GM18867 (cell line): ENCODE measurements at regions not wholly inside any gene's neighbourhood (a gene's known extent, or its start where the extent isn't known, plus 50 kb on each side); places are given as distances from the start of the nearest gene placed in this dataset.
"Not testable (repeated sequence)": the region's sequence is repeated elsewhere in the genome, so short reads cannot be mapped to it uniquely, and the experiment has no call there.

Experiments used
- ATAC-seq: cut with Tn5 transposase; IDR thresholded peaks from one replicate; pipeline ENCODE4 v1.9.1; 2021; ENCODE audit warnings: mild to moderate bottlenecking, moderate library complexity; ENCODE audit not compliant: unreplicated experiment

DNA sequence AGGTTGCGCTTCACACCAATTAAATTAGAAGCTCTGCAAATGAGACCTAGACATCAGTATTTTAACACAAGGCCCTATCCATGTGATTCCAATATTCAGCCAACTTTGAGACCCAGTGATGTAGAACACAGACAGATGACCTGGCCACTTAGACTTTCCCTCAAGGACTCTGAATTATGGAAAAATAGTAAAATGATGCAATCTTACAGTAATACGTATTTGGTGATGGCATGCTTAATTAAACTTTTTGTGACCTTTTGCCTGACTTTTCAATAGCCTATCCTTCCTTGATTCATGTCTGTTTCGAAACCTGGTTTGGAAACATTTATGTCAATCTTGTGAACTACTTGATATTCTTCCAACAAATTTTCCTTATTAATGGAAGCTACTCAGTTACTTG is 521.2 kb downstream of the KCNA4 start:
- ATAC-seq = no peak

DNA sequence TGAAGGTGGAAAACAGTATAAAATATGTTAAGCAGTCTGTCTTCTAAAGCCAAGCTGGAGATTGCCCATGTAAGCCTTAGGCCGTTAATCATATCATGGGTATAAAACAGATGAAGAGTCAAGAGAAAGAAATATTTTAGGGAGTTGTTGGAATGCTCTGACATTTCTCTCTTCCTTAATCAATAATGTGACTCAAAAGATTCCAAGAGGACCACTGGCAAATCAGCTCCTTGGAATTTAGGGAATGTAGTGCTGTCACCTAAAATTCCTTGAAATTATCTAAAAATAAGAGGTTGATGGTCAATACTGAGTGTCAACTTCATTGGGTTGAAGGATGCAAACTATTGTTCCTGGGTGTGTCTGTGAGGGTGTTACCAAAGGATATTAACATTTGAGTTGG is 525.9 kb downstream of the KCNA4 start:
- ATAC-seq = no peak

DNA sequence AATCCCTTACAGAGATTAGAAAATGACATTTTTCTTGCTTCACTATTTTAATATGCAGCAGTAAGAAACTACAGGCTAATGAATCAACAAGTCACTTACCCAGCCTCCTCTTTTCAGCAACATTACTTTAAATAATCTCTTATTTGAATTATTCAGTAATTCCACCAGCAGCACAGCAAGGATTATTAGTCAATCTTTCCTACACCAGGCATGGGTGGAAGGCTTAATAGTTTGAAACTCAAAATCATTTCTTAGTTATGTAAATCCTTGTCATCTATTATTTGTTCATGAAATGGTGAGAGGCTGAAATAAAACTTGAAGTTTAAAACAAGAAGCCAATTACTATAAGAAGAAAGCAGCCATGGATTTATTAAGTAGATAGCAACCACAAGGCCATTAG is 530.5 kb downstream of the KCNA4 start:
- no peak for ATAC-seq

DNA sequence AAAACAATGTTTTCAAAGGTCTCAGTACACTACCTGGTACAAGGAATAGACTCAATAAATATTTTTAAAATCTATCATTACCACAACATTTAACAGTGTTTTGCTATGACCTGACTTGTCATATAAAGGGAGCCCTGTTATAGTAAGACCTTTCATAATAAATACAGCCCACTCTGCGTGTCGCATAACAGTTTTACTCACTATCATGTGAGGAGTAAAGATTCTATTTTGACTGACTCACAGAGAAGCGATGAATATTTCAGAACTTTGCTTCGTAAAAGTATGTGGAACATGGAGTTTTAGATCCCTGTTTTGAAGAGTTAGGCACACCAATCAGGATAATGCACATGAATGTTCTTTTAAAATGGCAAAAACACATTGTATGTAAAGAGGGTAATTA is 531.2 kb downstream of the KCNA4 start:
- no peak for ATAC-seq

DNA sequence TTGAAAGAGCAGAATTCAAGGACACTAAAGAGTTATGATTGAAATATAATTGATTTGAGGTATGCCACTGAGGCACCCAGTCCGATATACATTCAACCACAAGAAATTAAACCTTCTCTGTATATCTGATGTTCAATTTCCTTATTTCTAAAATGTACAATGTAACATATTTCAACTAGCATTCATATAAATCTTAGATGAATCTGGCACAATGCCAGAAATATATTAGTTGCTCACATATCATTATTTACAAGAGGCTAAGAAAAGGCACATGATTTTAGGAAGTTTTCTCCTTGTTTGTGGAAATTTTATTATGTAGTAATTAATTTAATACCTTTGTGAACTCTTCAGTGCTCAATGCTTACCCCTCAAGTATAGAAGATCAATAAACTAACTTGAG is 532.3 kb downstream of the KCNA4 start:
- no peak for ATAC-seq

DNA sequence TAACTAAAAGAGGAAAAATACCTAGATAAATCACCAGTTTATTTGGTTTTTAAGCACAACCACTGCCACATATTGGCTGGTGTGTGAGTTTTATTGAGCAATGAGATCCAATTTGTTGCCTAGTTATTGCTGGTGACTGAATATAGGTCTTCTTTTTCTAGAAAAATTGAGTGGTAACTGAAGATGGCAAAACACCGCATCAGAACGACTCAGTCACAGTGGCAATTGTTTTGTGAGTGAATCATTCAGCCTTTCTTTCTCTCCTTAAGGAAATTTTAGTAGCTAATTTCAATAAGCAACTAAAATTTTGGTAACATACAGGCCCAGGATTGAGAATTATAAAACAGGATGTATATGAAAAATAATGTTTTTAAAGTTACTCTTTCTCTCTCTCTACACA is 533.0 kb downstream of the KCNA4 start:
- no peak for ATAC-seq

DNA sequence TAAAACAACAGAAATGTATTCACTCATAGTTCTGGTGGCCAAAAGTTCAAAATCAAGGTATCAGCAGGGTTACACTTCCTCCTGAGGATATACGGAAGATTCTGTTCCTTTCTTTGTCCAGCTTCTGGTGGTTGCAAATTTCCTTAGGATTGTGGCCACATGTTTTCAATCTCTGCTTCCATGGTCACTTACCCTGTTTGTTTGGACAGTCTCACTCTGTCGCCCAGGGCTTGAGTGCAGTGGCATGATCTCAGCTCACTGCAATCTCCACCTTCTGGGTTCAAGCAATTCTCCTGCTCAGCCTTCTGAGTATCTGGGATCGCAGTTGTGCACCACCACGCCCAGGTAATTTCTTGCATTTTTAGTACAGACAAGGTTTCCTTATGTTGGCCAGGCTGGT is 534.3 kb downstream of the KCNA4 start:
- ATAC-seq = no peak

DNA sequence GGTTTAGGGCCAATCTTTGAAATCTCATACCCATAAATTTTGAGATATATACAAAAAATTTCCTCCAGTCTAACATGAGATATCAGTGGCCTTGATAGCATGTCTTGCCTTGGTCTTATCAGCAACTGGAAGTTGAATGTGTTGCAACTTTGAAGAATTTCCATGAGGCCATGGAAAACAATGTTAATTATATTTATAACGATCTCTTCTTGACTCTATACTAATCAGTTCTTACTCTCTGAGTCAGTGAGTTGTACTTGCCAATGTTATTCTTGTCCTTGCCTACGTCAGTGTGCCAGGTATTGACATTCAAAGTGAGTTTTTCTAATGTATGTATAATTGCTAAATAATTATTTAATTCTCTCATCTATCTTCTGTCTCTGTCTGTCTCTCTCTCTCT is 535.1 kb downstream of the KCNA4 start:
- ATAC-seq = no peak

DNA sequence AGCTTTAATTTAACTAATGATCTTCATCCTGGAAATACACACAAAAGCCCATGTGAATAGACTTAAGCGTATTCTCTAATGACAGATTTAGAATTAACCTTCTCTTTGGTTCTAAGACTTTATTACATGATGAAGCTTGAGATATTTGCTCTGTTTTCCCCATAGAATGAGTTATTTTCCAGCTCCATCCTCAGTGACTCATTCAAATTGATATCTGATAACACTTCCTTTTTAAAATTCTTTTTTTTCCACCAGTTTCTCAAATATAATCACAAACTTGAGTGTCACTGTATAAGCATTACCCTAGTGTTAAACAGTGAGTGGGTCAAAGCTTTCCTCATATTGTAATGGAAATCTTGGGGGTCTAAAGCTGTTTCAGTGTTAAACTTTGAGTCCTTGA is 535.8 kb downstream of the KCNA4 start:
- no peak for ATAC-seq

DNA sequence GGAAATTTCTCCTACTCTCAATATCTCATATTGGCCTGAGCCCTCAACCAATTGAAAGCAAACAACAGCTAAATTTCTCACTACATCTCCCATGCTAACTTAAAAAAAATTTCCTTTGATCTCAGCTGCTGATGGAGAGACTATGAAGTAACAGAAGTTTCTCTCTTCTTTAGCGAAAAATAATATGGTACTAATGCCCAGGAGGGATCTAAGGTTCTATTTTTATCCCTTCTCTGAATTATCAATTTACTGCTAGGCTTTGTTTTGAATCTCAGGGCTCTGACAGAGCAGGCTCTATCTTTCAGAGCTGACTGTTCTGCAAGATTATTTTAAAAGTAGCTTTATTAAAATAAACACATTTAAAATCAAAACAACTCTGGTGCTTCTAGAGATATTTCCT is 558.6 kb downstream of the KCNA4 start:
- no peak for ATAC-seq

DNA sequence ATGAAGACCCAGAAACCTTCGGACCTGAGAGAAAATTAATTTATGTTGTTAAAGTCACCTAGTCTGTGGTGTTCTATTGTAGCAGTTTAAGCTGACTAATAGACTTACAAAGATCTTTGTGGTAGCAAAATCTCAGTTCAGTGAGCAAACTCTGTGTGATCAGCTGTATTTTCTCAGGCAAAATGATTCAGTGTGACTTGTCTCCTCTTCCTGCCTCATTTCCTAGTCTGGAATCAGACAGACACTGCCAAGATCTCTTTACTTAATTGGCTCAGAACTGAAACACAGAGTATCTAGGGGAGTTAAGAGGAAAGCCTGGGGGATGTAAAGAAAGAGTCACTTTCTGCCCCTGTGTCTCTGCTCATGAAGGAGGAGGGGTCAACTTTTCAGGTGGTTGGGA is 564.7 kb downstream of the KCNA4 start:
- no peak for ATAC-seq

DNA sequence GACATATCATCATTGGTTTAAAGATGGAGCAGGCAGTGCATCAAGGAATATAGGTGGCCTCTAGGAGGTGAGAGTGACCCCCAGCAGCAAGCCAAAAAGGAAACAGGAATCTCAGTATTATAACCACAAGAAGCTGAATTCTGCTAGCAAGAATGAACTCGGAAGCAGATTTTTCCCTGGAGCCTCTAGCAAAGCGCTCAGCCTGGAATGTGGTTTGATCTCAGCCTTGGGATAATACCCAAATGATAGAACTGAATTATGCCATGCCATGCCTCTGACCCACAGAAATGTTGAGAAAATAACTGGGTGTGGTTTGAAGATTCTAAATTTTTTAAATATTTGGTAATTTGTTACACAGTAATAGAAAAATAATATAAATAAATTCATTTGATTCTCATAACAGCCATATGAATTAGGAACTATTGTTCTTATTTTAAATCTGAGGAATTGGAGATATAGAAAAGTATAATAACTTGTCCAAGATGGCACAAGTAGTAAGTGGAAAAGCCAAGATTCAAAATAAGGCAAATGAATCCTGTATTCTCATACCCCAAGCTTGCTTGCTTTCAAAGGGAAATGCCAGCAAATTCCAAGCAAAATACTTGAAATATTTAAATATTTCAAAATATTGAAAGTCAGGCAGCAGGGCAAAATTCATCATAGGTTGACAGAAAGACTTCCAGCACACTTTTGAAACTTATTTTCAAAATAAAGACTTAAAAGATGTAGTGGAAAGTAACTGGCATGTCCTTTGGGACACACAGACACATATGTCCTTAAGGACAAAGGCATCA is 567.4 kb downstream of the KCNA4 start:
- ATAC-seq = no peak

DNA sequence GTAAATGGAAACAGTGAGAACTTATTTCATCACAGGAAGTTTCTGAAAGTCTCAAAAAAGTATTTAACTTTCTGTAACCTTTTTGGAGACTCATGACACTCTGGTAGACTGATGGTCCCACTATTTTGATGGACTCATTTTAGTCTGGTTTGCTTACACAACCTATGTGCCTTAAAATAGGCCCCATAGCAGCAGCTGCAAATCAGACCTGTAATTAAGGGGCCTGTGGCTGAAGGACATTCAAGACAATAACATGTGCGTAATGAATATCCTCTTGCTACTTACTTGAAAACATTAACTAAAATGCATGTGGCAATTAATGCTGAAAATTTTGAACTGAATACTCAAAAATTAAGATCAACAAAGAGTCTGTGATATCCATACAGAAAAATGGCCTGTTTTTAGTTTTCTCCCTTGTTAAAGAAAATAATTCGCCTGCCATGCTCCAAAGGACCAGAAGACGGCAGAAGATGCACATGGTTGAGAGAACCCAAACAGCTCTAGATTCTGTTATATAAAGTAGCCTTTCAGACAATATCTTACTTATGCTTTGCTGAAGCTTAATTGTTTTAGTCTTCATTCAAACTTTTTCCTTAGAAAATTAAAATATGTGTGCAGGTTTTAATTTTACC is 568.5 kb downstream of the KCNA4 start:
- no peak for ATAC-seq

DNA sequence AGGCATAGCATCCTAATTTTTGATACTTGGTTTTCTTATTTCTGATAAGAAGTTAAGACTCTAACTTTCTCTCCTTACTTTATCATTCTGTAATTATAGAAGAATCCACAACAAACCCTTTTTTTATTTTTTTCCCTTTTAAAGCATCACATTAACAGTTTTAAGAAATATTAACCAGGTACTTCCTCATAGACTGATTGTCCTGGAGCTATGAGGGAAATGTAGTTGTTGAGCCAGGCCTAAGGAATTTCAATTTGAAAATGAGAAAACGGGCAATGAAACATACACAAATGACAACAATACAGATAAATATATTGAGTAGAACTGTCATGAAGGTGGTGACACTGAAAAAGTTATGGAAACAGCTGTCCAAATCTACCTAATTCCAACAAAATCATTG is 569.0 kb downstream of the KCNA4 start:
- no peak for ATAC-seq

DNA sequence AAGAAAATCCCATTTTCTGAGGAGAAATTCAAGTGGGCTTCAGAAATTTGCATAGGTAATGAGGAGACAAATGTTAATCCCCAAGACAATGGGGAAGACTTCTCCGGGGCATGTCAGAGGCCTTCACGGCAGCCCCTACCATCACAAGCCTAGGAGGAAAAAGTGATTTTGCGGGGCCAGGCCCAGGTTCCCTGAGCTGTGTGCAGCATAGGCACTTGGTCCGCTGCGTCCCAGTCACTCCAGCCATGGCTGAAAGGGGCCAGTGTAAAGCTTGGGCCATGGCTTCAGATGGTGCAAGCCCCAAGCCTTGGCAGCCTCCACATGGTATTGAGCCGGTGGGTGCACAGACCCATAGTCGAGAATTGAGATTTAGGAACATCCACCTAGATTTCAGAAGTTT is 570.7 kb downstream of the KCNA4 start:
- no peak for ATAC-seq

DNA sequence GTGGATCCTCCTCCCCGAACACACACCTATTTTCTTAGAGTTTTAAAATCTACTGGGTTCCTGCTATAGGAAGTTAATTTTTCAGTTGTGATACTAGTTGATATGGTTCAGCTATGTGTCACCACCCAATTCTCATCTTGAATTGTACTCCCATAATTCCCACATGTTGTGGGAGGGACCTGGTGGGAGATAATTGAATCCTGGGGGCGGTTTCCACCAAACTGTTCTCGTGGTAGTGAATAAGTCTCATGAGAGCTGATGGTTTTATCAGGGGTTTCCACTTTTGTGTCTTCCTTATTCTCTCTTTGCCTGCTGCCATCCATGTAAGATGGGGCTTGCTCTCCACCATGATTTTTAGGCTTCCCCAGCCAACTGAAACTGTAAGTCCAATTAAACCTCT is 571.6 kb downstream of the KCNA4 start:
- ATAC-seq = not testable (repeated sequence)

DNA sequence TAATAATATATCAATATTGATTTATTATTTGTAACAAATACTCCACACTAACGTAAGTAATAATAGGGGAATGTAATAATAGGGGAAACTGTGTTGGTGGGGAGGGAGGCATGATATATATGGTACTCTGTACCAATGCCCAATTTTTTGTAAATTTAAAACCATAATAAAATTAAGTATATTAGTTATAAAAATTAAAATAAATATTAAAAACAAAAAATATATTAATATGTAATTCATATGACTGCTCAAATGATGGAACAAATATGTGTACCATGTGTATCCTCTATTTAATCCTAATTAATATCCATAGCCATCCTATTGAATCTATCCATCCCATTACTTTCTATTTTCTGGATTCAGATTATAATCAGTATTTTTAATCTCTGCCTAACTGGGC is 578.0 kb downstream of the KCNA4 start:
- no peak for ATAC-seq

DNA sequence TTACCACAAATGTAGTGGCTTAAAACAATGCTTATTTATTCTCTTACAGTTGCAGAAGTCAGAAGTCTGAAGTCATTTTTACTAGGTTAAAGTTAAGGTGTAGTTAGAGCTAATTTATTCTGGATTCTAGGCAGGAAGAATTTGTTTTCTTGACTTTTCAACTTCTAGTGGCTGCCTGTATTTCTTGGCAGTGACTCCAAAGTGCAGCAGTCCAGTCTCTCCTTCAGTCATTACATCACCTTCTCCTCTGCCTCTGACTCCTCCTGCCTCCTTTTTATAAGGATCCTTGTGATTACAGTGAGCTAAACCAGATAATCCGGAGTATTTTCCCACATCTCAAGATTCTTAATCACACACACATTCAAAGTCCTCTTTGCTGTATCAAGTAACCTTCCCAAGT is 581.4 kb downstream of the KCNA4 start:
- no peak for ATAC-seq

DNA sequence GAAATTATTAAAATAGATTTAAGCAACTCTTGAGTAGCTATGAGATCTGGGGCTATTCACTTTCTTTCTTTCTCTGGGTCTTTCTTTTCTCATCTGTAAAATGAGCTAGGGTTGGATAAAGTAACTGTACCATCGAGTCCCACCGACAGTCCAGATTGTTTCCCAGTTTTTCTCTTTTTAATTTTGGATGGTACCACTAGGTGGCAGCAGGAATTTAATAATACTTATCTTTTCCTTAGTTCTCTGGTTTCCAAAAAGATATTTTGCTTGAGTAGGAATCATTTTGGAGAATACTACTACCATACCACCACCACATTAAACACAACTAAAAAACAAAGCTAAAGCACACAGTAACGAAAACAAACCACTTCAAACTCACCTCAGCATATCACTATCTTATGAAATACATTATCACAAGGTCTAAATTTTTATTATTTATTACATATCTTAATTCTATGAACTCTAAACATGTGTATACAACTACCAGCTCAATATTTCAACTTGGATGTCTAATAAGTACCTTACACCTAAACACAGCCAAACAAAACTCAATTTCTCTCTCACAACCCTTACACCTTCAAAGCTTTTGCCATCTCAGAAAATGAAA is 584.0 kb downstream of the KCNA4 start:
- ATAC-seq = no peak

DNA sequence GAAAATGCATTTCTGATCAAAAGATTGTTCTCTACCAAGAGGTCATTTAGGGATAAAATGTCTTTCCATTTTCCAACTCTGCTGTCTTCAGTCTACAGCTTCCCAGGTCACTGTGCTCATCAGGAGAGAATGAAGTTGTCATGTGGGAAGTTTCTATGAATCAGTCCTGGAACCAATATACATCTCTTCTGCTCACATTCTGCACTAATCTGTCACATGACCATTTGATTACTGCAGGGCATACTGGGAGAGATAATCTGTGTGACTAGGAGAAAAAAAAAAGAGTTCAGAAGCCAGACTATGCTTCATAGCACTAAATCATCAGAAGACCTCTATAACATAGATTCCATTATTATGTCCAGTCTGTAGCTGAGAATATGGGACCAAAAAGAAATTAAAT is 611.5 kb downstream of the KCNA4 start:
- ATAC-seq = no peak

DNA sequence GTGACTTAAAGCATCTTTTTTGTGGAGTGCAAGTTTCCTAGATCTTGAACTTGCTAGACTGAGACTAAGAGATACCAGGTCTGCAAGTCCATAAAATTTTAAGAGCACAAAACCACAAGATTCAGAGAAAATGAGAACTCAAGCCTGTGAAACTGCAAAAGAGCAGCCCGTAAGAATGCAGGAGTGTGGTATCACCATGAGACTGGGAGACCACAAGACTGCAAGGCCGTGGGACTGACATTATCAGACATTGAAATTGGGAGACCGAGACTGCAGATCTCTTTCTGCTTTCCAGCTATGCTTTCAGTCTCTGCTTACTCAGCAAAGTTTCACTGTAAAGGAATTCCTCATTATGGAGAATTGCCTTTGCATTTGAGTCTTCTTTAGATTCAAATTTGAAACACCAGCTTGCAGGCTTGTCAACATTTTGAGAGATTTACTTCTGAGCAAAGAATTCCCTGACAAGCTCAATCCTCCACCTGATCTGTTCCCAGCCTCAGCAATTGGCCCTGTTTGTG is 621.2 kb downstream of the KCNA4 start:
- ATAC-seq = no peak

DNA sequence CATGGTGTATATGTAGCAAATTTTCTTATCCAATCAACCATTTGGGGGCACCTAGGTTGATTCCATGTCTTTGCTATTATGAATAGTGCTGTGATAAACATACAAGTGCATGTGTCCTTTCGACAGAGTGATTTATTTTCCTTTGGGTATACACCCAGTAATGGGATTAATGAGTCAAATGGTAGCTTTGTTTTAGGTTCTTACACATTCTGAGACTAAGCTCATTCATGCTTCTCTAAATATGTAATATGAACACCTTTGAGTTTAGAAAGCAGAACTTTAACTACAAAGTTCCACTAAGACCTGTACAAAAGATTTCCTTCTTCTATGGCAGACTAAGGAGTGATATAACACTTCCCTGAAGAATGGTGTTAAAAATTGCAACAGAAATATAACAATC is 627.0 kb downstream of the KCNA4 start:
- peak; percentile 47 for ATAC-seq
